NCI-H1417 (cell line): ENCODE measurements at regions not wholly inside any gene's neighbourhood (a gene's known extent, or its start where the extent isn't known, plus 50 kb on each side); places are given as distances from the start of the nearest gene placed in this dataset.
"Not testable (repeated sequence)": the region's sequence is repeated elsewhere in the genome, so short reads cannot be mapped to it uniquely, and the experiment has no call there.

Experiments used
- DNase-seq, 3 experiments: peaks; one replicate each; lab custom pipeline; 2025; lab: John Stamatoyannopoulos, UW

DNA sequence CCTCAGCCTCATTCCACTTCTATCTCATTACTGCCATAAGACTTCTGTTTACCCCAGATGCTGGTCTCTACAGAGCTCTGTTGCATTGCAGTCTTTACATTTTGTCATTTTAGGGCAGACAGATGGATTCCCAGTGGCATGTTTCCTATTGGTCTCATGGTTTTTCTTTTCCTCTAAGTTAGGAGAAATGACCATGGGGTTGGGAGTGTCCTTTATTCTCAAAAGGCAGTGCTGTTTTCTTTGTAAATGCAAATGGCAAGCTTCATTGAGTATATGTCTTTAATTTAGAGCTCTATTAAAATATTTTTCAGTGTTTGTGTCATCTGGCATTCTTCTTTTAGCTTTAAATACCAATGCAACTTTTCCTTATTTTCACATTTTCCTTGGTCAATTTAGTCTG is 57.0 kb downstream of the MSTN start:
- DNase-seq, result no peak

DNA sequence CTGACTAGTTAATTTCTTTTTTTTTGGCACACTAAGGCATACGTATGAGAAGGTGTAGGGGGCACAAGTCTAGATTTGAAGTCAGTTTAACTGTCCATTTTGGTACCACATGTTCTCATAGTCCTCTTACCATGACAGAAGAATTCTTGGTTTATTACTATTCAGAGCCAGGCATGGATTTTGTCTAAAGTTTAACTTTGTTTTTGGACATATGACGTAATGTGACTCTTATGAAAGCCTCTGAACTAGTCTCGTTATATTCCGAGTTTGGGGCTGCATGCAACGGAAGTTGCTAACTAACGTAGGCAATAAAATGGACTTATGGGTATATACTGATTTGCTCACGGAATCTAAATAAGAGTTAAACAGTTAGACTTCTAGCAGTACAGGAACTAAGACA is 62.9 kb downstream of the MSTN start:
- no peak for DNase-seq

DNA sequence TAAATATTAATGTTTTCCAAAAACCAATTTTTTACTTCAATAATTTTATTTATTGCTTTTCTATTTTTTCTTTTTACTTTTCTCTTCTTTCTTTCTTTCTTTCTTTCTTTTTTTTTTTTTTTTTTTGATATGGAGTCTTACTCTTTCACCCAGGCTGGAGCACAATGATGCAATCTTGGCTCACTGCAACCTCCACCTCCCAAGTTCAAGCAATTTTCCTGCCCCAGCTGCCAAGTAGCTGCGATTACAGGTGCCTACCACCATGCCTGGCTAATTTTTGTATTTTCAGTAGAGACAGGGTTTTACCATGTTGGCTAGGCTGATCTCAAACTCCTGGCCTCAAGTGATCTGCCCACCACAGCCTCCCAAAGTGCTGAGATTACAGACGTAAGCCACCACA is 63.9 kb downstream of the MSTN start:
- DNase-seq, result not testable (repeated sequence)

DNA sequence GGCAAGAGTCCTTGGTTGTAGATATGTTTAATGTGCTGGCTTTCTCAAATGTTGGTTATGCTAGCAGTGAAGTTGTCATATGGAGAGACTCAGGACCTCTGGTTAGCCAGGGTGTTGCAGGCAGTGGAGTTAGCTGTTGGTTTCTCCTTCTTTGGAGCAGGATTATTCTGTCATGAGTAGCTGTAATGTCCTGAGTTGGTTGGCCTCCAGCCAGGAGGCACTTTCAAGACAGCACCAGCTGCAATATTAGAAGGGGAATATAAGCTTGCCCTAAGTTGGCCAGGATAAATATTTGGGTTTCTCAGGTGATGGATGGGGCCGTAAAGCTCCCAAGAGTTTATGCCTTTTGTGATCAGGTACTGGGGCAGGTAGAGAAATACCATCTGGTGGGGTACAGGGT is 65.5 kb downstream of the MSTN start:
- DNase-seq, result no peak

DNA sequence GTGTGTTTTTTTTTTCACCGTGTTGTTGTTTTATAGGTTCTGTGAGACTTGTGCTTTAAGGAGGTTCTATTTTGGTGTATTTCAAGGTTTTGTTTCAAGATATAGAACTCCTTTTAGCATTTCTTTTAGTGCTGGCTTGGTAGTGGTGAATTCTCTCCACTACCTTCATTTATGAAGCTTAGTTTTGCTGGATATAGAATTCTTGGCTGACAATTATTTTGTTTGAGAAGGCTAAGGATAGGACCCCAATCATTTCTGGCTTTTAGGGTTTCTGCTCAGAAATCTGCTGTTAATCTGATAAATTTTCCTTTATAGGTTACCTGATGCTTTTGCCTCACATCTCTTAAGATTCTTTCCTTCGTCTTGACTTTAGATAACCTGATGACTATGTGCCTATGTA is 66.8 kb downstream of the MSTN start:
- DNase-seq, result no peak

DNA sequence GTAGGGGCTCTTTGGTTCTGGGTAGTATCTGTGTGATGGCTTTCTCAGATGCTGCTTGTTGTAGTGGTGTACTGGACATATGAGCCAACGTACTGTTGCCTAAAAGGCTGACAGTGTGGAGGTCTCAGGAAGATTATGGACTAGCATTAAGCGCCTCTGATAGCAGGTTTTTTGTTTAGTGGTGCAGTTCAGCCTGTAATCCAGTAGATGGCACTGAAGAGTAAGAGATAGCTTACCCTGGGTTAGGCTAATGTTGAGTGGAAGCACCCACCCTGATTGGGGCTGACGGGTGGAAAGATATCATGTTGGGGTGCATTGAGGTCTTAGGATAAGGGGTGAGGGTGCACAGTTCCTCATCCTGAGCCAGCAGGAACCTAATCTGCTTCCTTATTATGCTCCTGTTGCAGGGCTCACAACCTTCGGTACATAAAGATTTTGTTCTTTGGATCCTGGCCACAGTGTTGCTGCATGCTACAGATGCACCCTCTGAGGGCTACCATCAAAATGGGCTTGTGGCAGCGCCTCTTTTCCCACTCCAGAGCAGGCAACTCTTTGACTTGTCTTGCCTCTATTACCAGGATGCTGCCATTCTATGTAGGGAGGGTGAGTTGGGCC is 79.6 kb downstream of the MSTN start:
- peak in 1 of 3 experiments; percentile 4 for DNase-seq

DNA sequence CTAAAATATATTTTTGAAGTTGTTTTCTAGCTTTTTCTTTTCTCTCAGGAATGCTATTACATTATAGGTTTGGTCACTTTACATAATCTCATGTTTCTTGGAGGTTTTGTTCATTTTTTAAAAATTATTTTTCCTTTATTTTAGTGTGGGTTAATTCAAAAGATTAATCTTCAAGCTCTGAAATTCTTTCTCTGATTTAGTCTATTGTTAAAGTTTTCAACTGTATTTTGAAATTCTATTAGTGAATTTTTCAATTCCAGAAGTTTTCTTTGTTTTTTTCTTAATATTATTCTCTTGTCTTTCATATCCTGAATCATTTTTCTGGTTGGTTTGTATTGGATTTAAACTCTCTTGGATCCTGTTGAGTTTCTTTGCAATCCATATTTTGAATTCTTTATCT is 80.4 kb downstream of the MSTN start:
- no peak for DNase-seq

DNA sequence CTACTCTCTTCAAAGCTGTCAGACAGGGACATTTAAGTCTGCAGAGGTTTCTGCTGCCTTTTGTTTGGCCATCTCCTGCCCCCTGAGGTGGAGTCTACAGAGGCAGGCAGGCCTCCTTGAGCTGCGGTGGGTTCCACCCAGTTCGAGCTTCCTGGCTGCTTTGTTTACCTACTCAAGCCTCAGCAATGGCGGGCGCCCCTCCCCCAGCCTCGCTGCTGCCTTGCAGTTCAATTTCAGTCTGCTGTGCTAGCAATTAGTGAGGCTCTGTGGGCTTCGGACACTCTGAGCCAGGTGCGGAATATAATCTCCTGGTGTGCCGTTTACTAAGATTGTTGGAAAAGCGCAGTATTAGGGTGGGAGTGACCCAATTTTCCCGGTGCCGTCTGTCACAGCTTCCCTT is 86.0 kb downstream of the MSTN start:
- not testable (repeated sequence) for DNase-seq

DNA sequence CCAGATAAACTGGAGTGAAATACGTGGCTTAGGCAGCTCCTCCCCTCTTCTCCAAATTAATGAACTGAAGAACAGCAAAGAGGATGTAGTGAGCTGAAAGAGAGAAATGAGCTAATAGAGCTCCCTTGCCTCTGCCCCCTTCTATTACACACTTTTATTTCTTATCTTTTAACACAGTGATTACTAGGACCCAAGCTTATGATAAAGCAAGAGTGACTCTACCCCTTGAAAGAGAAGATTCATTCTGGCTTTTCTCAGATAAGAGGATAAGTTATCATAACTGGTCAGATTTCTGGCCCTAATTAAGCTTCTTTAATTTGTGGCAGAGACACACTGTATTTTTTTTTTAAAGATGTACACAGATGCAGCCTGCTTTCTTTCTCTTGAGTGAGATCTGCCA is 102.2 kb downstream of the MSTN start:
- no peak for DNase-seq

DNA sequence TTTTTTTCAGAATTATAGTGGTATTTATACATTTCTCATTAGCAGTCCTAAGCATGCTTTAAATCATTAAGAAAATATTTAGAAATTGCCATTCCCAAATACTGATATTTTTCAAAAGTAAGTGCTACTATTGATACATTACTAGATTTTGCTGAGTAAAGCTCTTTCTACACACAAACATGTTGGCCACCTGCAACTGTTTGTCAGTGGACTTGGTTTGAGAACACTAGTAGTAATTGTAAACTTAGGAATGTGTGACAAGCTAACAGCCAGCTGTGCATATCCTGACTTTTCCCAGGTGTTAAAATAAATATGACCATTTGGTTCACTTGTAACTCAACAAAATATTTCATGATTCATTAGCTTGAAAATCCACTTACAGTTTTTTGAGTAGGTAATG is 103.1 kb downstream of the MSTN start:
- DNase-seq, result no peak

DNA sequence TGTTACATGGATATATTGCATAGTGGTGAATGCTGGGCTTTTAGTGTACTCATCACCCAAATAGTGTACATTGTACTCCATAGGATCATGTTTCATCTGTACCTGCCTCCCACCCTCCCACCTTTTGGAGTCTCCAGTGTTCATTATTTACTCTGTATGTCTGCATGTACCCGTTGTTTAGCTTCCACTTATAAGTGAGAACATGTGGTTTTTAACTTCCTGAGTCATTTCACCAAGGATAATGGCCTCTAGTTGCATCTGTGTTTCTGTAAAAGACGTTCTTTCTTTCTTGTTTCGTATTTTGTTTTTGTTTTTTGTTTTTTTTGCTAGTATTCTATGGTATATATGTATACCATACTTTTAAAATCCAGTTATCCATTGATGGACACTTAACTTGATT is 107.5 kb downstream of the MSTN start:
- DNase-seq, result peak in 1 of 3 experiments; percentile 48

DNA sequence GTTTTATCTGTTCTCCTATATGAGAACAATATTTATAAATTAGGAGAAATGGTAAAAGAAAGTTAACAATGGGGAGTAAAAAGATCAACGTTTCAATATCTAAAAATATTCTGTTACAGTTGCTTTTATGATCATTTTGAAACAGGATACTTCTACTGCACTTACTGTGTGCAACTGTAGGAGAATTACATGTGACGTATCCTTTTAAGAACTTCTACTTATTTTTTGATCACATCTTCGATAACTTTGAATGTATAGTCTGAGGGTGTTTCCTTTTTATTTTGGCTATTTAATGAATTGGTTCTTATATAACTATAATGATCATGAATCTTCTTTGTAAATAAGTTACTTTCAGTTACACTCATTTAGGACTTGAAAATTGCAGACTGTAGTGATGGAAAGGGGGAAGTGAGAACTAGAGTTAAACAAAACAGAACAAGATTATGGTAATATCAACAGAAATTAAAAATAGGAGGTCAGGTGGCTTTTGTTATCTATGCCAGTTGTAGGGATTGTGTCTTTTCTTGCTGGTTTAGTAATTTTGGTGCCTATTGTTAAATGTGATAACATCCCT is 109.9 kb downstream of the MSTN start:
- DNase-seq, result no peak

DNA sequence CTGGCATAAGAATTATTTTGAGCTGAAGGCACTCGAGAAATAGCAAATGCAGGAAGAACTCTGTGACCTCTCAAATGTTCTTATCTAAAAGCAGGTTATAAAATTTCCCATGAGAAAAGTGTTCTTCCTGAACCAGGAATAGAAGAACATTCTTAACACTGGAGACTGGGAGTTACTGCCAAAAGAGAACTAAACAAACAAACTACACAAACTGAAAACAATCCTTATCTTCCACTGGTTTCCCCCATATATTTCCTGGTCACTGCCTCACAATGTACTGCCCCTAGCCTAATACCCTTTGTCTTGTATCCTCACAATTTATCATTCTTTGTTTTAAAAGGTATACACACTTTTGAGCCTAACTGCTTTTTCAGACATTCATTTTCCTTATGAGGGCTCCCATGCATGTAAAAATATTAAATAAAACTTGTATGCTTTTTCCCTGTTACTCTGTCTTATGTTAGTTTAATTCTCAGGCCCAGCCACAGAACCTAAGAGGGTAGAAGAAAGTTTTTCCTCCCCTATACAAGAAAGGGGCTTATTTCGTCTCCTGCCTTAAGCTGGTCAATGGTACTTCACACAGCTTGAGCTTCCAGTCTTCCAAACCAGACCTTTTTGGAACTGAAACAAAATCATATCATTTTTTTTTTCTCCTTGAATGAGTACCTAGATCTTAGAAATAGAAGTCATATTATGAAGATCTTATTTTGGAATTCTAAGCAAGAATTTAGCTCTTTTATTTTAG is 110.6 kb downstream of the MSTN start:
- DNase-seq, result no peak

DNA sequence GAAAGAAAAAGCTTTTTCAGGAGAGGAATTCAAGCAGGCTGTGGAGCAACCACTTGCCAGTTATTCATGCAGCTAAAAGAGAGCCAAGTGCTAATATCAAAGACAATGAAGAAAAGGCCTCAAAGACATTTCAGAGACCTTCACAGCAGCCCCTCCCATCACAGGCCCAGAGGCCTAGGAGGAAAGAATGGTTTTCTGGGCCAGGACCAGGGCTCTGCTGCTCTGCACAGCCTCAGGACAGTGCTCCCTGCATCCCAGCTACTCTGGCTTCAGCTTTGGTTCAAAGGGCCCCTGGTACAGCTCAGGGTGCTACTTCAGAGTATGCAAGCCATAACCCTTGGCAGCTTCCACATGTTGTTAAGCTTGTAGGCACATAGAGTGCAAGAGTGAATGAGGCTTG is 119.5 kb downstream of the MSTN start:
- DNase-seq, result no peak

DNA sequence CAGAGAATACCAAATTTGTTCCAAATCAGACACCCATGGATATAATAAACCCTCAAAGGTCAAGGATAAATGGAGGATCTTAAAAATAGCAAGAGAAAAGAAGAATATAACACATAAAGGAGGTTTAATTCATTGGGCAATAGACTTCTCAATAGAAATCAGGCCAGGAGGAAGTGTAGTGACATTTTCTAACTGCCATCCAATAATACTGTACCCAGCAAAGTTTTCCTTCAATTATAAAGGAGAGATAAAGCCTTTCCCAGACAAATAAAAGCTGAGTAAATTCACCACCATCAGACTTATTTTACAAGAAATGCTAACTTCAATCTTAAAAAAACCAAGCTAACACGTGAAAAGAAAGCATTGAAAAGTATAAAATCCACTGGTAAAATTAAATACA is 121.6 kb downstream of the MSTN start:
- DNase-seq, result no peak

DNA sequence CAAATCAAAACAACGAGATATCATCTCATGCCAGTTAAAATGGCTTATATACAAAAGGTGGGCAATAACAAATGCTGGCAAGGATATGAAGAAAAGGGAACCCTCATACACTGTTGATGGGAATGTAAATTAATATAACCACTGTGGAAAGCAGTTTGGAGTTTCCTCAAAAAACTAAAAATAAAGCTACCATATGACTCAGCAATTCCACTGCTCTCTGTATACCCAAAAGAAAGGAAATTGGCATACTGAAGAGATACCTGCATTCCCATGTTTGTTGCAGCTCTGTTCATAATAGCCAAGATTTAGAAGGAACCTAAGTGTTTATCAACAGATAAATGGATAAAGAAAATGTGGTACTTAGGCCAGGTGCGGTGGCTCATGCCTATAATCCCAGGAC is 124.8 kb downstream of the MSTN start:
- no peak for DNase-seq

DNA sequence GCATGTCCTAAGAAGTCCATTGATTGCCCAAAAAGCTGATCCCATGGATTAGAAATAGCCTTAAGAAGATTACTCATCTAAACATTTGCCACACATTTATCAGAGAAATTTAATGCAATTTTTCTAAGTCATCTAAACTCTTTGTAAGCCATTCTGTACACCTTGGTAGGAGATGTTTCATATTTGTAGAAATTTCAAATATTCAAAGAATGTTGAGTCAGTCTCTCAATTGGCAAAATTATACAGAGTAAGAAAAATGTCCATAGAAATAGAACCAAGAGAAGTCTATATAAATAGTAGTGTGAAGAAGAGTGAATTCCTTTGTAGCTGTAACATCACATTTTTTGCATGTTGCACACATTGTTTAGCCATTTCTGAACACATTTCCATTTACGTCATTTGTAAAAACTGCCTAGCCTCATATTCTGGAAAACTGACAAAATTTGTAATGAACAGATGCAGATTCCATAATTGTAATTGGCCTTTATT is 128.6 kb downstream of the MSTN start:
- no peak for DNase-seq

DNA sequence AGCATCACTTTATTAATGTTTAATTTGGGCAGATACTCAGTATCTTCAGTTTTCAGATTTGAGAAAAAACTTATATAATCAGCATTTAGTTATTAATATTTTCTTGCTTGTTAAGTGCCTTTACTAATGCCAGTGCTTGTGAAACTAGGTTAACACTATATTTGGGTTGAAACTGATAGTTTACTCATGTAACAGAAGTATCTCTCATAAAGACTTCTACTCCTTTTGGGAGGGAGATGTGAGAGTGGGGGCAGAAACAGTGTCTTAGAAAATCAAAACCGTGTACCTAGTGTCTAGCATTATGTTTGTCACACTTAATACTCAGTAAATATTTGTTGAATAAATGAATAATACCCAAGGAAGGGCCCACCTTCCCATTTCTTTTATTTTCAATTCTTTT is 129.5 kb downstream of the MSTN start:
- DNase-seq, result no peak

DNA sequence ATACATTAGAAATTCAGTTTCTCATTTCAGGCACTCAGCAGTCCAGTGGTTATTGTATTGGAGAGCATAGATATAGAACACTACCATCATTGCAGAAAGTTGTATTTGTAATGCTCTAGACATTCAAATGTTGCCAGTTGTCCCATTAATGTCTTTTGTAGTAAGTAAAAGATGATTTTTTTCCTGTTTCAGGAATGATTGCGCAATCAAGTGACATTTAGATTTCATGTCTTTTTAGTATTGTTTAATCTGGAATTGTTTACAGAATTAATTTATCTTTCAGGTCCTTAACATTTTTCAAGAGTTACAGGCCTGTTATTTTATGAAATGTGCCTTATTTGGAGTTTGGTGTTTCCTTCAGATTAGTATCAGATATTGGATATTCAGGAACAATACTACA is 134.7 kb downstream of the MSTN start:
- DNase-seq, result no peak
